Osteocyte (in vitro differentiated cells): ENCODE measurements at regions not wholly inside any gene's neighbourhood (a gene's known extent, or its start where the extent isn't known, plus 50 kb on each side); places are given as distances from the start of the nearest gene placed in this dataset.
"Not testable (repeated sequence)": the region's sequence is repeated elsewhere in the genome, so short reads cannot be mapped to it uniquely, and the experiment has no call there.

Experiments used
- DNase-seq: peaks from one replicate; pipeline ENCODE4 v3.0.0; 2021; ENCODE audit warnings: mixed read lengths; ENCODE audit not compliant: unreplicated experiment; ENCODE audit errors: extremely low spot score
- H3K27ac Mint-ChIP-seq: one replicate; pipeline ENCODE4 v1.8.0; 2021; ENCODE audit warnings: mild to moderate bottlenecking, mixed read lengths; ENCODE audit not compliant: unreplicated experiment
- H3K27me3 Mint-ChIP-seq: one replicate; pipeline ENCODE4 v1.8.0; 2021; ENCODE audit warnings: mixed read lengths; ENCODE audit not compliant: unreplicated experiment
- H3K36me3 Mint-ChIP-seq: one replicate; pipeline ENCODE4 v1.8.0; 2021; ENCODE audit warnings: mixed read lengths; ENCODE audit not compliant: unreplicated experiment
- H3K4me1 Mint-ChIP-seq: one replicate; pipeline ENCODE4 v1.8.0; 2021; ENCODE audit warnings: mixed read lengths; ENCODE audit not compliant: unreplicated experiment
- H3K4me3 Mint-ChIP-seq: one replicate; pipeline ENCODE4 v1.8.0; 2021; ENCODE audit warnings: mild to moderate bottlenecking, moderate library complexity, mixed read lengths; ENCODE audit not compliant: unreplicated experiment
- H3K9me3 Mint-ChIP-seq: one replicate; pipeline ENCODE4 v1.8.0; 2021; ENCODE audit warnings: mixed read lengths; ENCODE audit not compliant: unreplicated experiment
- CTCF ChIP-seq: fragments of 200-600 bp; sonication (generic); IDR thresholded peaks from 2 replicates; pipeline ENCODE4 v1.5.0; 2021; ENCODE audit warnings: antibody characterized with exemption, mild to moderate bottlenecking, moderate library complexity

- peaks cover 18% of the 10 kb centered on the region for H3K4me1 Mint-ChIP-seq
- TF ChIP-seq CTCF: peak; percentile 83
- DNase-seq: peak; percentile 95
- no peaks in the 10 kb centered on the region for H3K9me3 Mint-ChIP-seq
- H3K27ac Mint-ChIP-seq: peak overlapping the region; percentile 89
- peak overlapping the region; percentile 92 for H3K4me3 Mint-ChIP-seq
- H3K36me3 Mint-ChIP-seq: no peaks in the 10 kb centered on the region
- H3K27me3 Mint-ChIP-seq: peaks cover 14% of the 10 kb centered on the region
Measured at GRCh38 chr6:28838634-28839442, 84.9 kb downstream of the TRIM27 start.

DNA sequence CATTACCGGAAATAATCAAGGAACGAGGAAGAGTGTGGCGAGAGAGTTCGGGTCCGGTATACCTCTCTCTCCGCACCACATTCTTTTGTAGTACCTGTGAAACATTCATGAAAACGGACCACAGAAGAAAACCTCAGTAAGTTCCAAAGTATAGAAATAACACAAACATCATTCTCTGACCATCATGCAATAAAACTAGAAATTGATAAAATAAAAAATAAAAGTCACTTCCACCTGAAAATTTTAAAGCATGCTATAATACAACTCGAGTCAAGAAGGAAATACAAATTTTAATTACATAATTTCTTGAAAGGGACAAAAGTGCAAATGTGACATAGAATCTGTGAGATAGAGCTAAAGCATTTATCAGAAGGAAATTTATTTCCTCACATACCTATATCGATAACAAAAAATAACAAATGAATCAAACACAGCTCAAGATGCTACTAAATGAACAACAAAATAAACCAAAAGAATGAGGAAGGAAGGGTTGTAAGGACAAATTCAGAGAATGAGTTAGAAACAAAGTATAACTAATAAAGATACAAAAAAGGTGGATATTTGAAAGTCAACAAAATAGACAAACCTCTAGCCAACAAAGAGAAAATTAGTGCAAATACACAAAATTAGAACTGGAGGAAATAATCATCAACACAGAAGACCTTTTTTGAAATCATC is 84.2 kb downstream of the TRIM27 start:
- H3K4me1 Mint-ChIP-seq: peaks cover 18% of the 10 kb centered on the region
- H3K4me3 Mint-ChIP-seq: peak overlapping the region; percentile 92
- no peak for DNase-seq
- no peaks in the 10 kb centered on the region for H3K36me3 Mint-ChIP-seq
- H3K27me3 Mint-ChIP-seq: peaks cover 14% of the 10 kb centered on the region
- no peaks in the 10 kb centered on the region for H3K9me3 Mint-ChIP-seq
- peak overlapping the region; percentile 89 for H3K27ac Mint-ChIP-seq
- TF ChIP-seq CTCF: no peak

- Mint-ChIP-seq H3K4me3 (no peak overlapping the region), H3K27me3 (peaks cover 25% of the 10 kb centered on the region), H3K4me1 (peaks cover 18% of the 10 kb centered on the region), H3K36me3 (no peaks in the 10 kb centered on the region), H3K27ac (no peak overlapping the region), H3K9me3 (no peaks in the 10 kb centered on the region)
- TF ChIP-seq CTCF: no peak
- DNase-seq: no peak
Measured at GRCh38 chr6:28841290-28841689, 82.5 kb downstream of the TRIM27 start.

GRCh38 chr6:28848756-28849155 is 75.0 kb downstream of the TRIM27 start:
- not testable (repeated sequence) for H3K27ac Mint-ChIP-seq, H3K36me3 Mint-ChIP-seq, H3K9me3 Mint-ChIP-seq, H3K4me3 Mint-ChIP-seq, DNase-seq, H3K4me1 Mint-ChIP-seq
- H3K27me3 Mint-ChIP-seq: peaks cover 32% of the 10 kb centered on the region
